Hepatic stellate cell (primary cell): ENCODE measurements at regions not wholly inside any gene's neighbourhood (a gene's known extent, or its start where the extent isn't known, plus 50 kb on each side); places are given as distances from the start of the nearest gene placed in this dataset.
A peak's percentile ranks its signal among the peaks of the same experiment; 100 is the strongest.

Experiments used
- DNase-seq: peaks from one replicate; pipeline ENCODE4 v3.0.0; 2011; ENCODE audit warnings: low spot score

DNA sequence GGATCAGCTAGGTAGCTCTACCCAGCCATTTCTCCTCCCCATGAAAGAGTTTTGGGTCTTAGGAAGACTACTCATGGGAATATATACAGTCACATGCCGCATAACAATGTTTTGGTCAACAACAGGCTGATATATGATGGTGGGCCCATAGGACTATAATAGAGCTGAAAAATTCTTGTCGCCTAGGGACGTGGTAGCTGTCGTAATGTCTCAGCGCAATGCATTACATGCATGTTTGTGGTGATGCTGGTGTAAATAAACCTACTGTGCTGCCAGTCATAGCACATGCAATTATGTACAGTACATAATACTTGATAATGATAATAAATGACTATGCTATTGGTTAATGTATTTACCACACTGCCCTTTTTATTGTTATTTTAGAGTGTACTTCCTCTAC, 78.2 kb upstream of the DLX6 start:
- DNase-seq, result no peak

- no peak for DNase-seq
These were observed 76.4 kb upstream of the DLX6 start for GRCh38 chr7:96928965-96929364.

- DNase-seq, result no peak
These were observed 73.5 kb upstream of the DLX6 start for GRCh38 chr7:96931891-96932290.

GRCh38 chr7:96933067-96933645, 72.2 kb upstream of the DLX6 start:
- DNase-seq, result no peak

GRCh38 chr7:96936621-96937020, 68.7 kb upstream of the DLX6 start:
- no peak for DNase-seq

DNA sequence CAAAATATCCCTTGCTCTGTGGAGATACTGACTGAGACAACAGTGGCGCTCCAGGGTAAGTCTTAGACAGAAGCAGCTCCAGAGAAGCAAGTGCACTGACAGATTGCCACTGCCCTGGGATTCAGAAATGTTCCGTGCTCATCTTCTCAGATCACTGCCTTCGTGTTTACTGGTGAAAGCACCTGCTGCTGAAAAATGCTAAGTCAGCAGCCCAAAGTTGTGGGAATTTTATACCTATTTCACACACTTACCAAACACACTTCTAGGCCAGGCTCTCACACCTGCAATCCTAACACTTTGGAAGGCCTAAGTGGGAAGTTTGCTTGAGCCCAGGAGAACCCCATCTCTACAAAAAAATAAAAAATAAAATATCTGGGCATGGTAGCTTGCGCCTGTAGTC, 63.2 kb upstream of the DLX6 start:
- no peak for DNase-seq

DNA sequence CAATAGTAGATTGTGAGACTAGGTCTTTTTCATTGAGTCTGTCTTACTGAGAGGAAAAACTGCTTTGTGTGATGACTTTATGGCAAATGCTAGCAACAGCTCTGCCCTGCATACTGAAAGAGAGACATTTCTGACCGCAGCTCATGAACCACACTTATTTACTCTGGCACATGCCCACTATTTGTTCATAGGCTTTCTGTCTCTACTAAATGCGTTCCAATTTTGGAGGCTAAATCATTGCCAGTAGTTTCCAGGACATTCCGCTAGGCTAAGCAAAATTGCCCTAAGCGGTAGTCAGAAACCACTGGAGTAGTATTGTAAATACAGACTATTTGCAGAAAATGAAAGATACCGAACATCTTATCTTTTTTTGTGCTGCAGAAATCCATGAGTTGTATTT, 55.6 kb upstream of the DLX6 start:
- no peak for DNase-seq

GRCh38 chr7:96952974-96953391, 52.4 kb upstream of the DLX6 start:
- DNase-seq, result peak; percentile 7

DNA sequence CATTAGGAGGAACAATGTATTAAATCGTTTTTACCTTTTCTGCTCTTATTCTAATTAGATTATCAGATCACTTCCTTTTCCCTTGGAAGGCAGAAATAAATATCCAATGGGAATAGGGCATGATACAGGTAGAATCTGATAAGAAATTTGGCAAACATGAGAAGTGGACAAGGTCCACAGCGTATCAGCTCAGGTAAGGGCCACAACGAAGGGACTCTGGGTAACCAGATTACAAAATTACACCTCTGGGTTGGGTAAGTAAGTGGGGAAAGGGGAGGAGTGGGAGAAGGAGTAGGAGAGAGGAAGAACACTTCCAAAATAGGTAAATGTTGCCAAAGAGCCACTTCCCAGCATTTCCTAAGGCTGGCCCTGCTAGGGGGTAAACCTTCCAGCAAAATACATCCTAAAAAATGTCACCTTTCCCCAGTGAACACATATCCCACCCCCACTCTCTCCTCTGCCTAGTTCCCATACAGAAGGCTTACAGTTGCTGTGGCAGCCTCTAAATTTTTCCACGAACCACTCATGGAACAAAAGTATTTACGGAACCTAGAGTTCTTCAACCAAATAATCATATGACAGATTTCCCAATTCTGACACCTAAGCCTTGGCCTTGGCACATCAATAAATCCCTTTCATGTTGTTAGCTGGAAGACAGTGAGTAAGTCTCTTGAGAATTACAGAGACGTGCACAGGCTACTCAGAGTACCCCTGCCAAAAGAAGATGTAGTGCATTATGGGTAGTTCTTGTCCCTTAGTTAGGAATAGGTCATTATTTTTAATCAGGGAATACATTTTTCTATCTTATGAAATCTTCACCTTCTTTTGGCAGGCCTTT, 51.5 kb upstream of the DLX6 start:
- no peak for DNase-seq
